H1 (cell line): ENCODE measurements at regions not wholly inside any gene's neighbourhood (a gene's known extent, or its start where the extent isn't known, plus 50 kb on each side); places are given as distances from the start of the nearest gene placed in this dataset.

Experiments
- CTCF ChIA-PET: fragments of 300-600 bp; sonication (Branson Sonifier 250); formaldehyde crosslinking; loops from one replicate; lab custom pipeline; 2021; ENCODE audit not compliant: partially characterized antibody; lab: Charles Lee
- POLR2A ChIA-PET: fragments of 300-600 bp; sonication (Branson Sonifier 250); formaldehyde crosslinking; loops from one replicate; lab custom pipeline; 2021; ENCODE audit warnings: inconsistent platforms; ENCODE audit not compliant: partially characterized antibody; lab: Charles Lee
- DNase-seq, 2 experiments: peaks; one replicate each; pipeline versions ENCODE4 v3.0.0 to v3.0.0-alpha.2; 2010 to 2022; ENCODE audit warnings: low spot score in 2 of 2, low read depth in 1 of 2, mixed read lengths in 1 of 2
- FAIRE-seq: peaks from 2 replicates; lab custom pipeline; 2011; peaks lifted over from hg19 to GRCh38; lab: Jason Lieb, UNC
- H2AFZ ChIP-seq: 2 replicates; pipeline ENCODE4 v1.8.1; 2012; ENCODE audit warnings: low read length, inconsistent platforms
- H2AK5ac ChIP-seq: 2 replicates; pipeline ENCODE4 v1.6.1; 2013; ENCODE audit warnings: low read depth, low read length
- H2BK120ac ChIP-seq: replicated peaks from 2 replicates; pipeline ENCODE3; 2013; ENCODE audit warnings: low read depth, low read length, inconsistent platforms
- H2BK12ac ChIP-seq: 2 replicates; pipeline ENCODE4 v1.6.1; 2013; ENCODE audit warnings: low read depth, low read length
- H2BK15ac ChIP-seq: 2 replicates; pipeline ENCODE4 v1.6.1; 2013; ENCODE audit warnings: low read length
- H2BK20ac ChIP-seq: 2 replicates; pipeline ENCODE4 v1.6.1; 2013; ENCODE audit warnings: low read length
- H2BK5ac ChIP-seq: 2 replicates; pipeline ENCODE4 v1.6.1; 2013; ENCODE audit warnings: low read depth, low read length
- H3K14ac ChIP-seq: 2 replicates; pipeline ENCODE4 v1.6.1; 2013; ENCODE audit warnings: inconsistent platforms; ENCODE audit not compliant: insufficient read length
- H3K18ac ChIP-seq: 2 replicates; pipeline ENCODE4 v1.6.1; 2013; ENCODE audit warnings: low read length; ENCODE audit errors: extremely low read depth
- H3K23ac ChIP-seq: 2 replicates; pipeline ENCODE4 v1.6.1; 2013; ENCODE audit warnings: inconsistent platforms; ENCODE audit not compliant: insufficient read length
- H3K23me2 ChIP-seq: 2 replicates; pipeline ENCODE4 v1.6.1; 2013; ENCODE audit warnings: low read depth, low read length
- H3K27ac ChIP-seq: 2 replicates; pipeline ENCODE4 v1.6.1; 2011; ENCODE audit warnings: low read depth, low read length, inconsistent platforms
- H3K27me3 ChIP-seq, 4 experiments: replicated peaks in 1 of 4; 1 replicate in 1 of 4; 2 replicates in 3 of 4; pipeline versions ENCODE4 v1.6.1 to v1.8.1; 2011 to 2013; ENCODE audit warnings: low read length in 3 of 4, mild to moderate bottlenecking in 3 of 4, inconsistent platforms in 2 of 4, mixed read lengths in 2 of 4, moderate library complexity in 1 of 4; ENCODE audit not compliant: control insufficient read depth in 3 of 4, insufficient read depth in 3 of 4; ENCODE audit errors: extremely low read depth in 1 of 4
- H3K36me3 ChIP-seq, 4 experiments: 2 replicates each; pipeline versions ENCODE4 v1.6.1 to v1.8.1; 2011 to 2013; ENCODE audit warnings: mild to moderate bottlenecking in 4 of 4, low read length in 3 of 4, moderate library complexity in 2 of 4, control low read depth in 1 of 4, inconsistent platforms in 1 of 4; ENCODE audit not compliant: insufficient read depth in 4 of 4, control insufficient read depth in 2 of 4
- H3K4ac ChIP-seq: replicated peaks from 2 replicates; pipeline ENCODE3; 2013; ENCODE audit warnings: low read length, low read depth, mixed read lengths, inconsistent platforms; ENCODE audit not compliant: insufficient read length
- H3K4me1 ChIP-seq, 4 experiments: replicated peaks in 1 of 4; 1 replicate in 1 of 4; 2 replicates in 3 of 4; pipeline versions ENCODE4 v1.6.1 to v1.8.1; 2011 to 2013; ENCODE audit warnings: low read length in 3 of 4, inconsistent platforms in 2 of 4, mixed read lengths in 1 of 4; ENCODE audit not compliant: insufficient read depth in 4 of 4, control insufficient read depth in 3 of 4
- H3K4me2 ChIP-seq, 2 experiments: 2 replicates each; pipeline versions ENCODE4 v1.6.1 to v1.8.1; 2011 to 2013; ENCODE audit warnings: low read depth in 2 of 2, low read length in 2 of 2, control low read depth in 1 of 2, inconsistent platforms in 1 of 2, mild to moderate bottlenecking in 1 of 2; ENCODE audit not compliant: insufficient read depth in 1 of 2
- H3K4me3 ChIP-seq, 4 experiments: fragments of 200-600, 300-600 bp in 1 of 4; sonication (generic), shearing (Covaris generic), sonication (Bioruptor Twin) in 1 of 4; 2 replicates each; pipeline versions ENCODE4 v1.5.1 to v1.8.1; 2011 to 2016; ENCODE audit warnings: low read length in 4 of 4, low read depth in 3 of 4, control low read depth in 2 of 4, inconsistent platforms in 2 of 4, mild to moderate bottlenecking in 2 of 4, mixed read lengths in 1 of 4, moderate library complexity in 1 of 4; ENCODE audit not compliant: insufficient read depth in 2 of 4; ENCODE audit errors: extremely low read depth in 1 of 4
- H3K56ac ChIP-seq: replicated peaks from 2 replicates; pipeline ENCODE3; 2013; ENCODE audit warnings: low read depth, mild to moderate bottlenecking, mixed read lengths, low read length, inconsistent platforms; ENCODE audit not compliant: insufficient read length
- H3K79me1 ChIP-seq: 2 replicates; pipeline ENCODE4 v1.6.1; 2013; ENCODE audit warnings: low read depth, low read length, control low read depth
- H3K79me2 ChIP-seq, 2 experiments: 2 replicates each; pipeline versions ENCODE4 v1.6.1 to v1.8.1; 2012 to 2013; ENCODE audit warnings: low read length in 2 of 2, mild to moderate bottlenecking in 2 of 2, inconsistent platforms in 1 of 2; ENCODE audit not compliant: insufficient read depth in 2 of 2, control insufficient read depth in 1 of 2
- H3K9ac ChIP-seq, 4 experiments: replicated peaks in 1 of 4; 1 replicate in 1 of 4; 2 replicates in 3 of 4; pipeline versions ENCODE4 v1.6.1 to v1.8.1; 2011 to 2013; ENCODE audit warnings: low read depth in 3 of 4, low read length in 3 of 4, control low read depth in 2 of 4, mild to moderate bottlenecking in 2 of 4, moderate library complexity in 2 of 4, inconsistent platforms in 1 of 4; ENCODE audit errors: extremely low read depth in 1 of 4
- H3K9me3 ChIP-seq, 2 experiments: 2 replicates each; pipeline versions ENCODE4 v1.6.1 to v1.8.1; 2012 to 2013; ENCODE audit warnings: mild to moderate bottlenecking in 2 of 2, moderate library complexity in 2 of 2, control low read depth in 1 of 2, inconsistent platforms in 1 of 2, low read depth in 1 of 2, low read length in 1 of 2, mixed read lengths in 1 of 2; ENCODE audit not compliant: insufficient read depth in 2 of 2
- H4K20me1 ChIP-seq, 2 experiments: replicated peaks in 1 of 2; 2 replicates each; pipeline versions ENCODE3 to v1.8.1; 2011 to 2013; ENCODE audit warnings: inconsistent platforms in 2 of 2, low read length in 2 of 2, mild to moderate bottlenecking in 1 of 2; ENCODE audit not compliant: insufficient read depth in 2 of 2, control insufficient read depth in 1 of 2
- H4K5ac ChIP-seq: 2 replicates; pipeline ENCODE4 v1.6.1; 2013; ENCODE audit warnings: low read length, low read depth, mixed read lengths, inconsistent platforms; ENCODE audit not compliant: insufficient read length
- H4K8ac ChIP-seq: 2 replicates; pipeline ENCODE4 v1.8.0; 2013; ENCODE audit warnings: mild to moderate bottlenecking, moderate library complexity, low read length, inconsistent platforms; ENCODE audit not compliant: insufficient read depth; ENCODE audit errors: extremely low read depth
- H4K91ac ChIP-seq: replicated peaks from 2 replicates; pipeline ENCODE3; 2013; ENCODE audit warnings: low read length, mixed read lengths, inconsistent platforms; ENCODE audit not compliant: insufficient read length
- CTCF ChIP-seq, 3 experiments: IDR thresholded peaks; 1 replicate in 2 of 3; 2 replicates in 1 of 3; pipeline versions ENCODE4 v1.5.1 to v1.6.1; 2011; ENCODE audit warnings: low read length in 3 of 3, mild to moderate bottlenecking in 3 of 3, inconsistent platforms in 2 of 3, low read depth in 1 of 3, moderate library complexity in 1 of 3; ENCODE audit not compliant: insufficient read depth in 1 of 3; ENCODE audit errors: control extremely low read depth in 1 of 3
- EZH2 ChIP-seq: fragments of 200-600 bp; sonication (generic); IDR thresholded peaks from 2 replicates; pipeline ENCODE4 v1.7.1; 2012; ENCODE audit warnings: low read depth, mild to moderate bottlenecking, moderate library complexity, low read length, inconsistent platforms; ENCODE audit not compliant: severe bottlenecking
- RAD21 ChIP-seq, 2 experiments: IDR thresholded peaks in 1 of 2; conservative IDR thresholded peaks in 1 of 2; 2 replicates each; pipeline ENCODE4 v1.6.1; 2011; ENCODE audit warnings: low read depth in 2 of 2, low read length in 2 of 2, improper control_type of control experiment in 1 of 2, inconsistent platforms in 1 of 2, mild to moderate bottlenecking in 1 of 2, moderate library complexity in 1 of 2
- WGBS, 2 experiments: shearing (Covaris generic) in 1 of 2; methylation state at CpG; one replicate each; pipeline versions ENCODE4 v1.1.6 to v1.1.7; 2013 to 2015; ENCODE audit warnings: low lambda C conversion rate in 2 of 2, mixed read lengths in 2 of 2, inconsistent platforms in 1 of 2, low coverage in 1 of 2, missing lambda C conversion rate in 1 of 2; ENCODE audit not compliant: insufficient replicate concordance in 2 of 2, insufficient coverage in 1 of 2, insufficient read length in 1 of 2; ENCODE audit errors: extremely low coverage in 1 of 2, missing lambda C conversion rate in 1 of 2; 5-methylcytosine and 5-hydroxymethylcytosine counted together

GRCh38 chr13:37473035-37473434 lies 125.5 kb downstream of the POSTN start:
- Histone ChIP-seq H3K79me2 (no peaks in the 10 kb centered on the region), H3K27ac (no peak overlapping the region), H3K27me3 (no peaks in the 10 kb centered on the region), H3K56ac (no peak overlapping the region), H3K79me1 (no peaks in the 10 kb centered on the region), H3K9me3 (no peaks in the 10 kb centered on the region), H2AK5ac (no peak overlapping the region), H3K18ac (no peak overlapping the region), H3K4ac (no peak overlapping the region), H4K20me1 (no peaks in the 10 kb centered on the region), H2AFZ (no peak overlapping the region), H2BK120ac (no peak overlapping the region), H3K4me2 (no peak overlapping the region), H4K8ac (no peak overlapping the region), H3K4me3 (no peak overlapping the region), H2BK15ac (no peak overlapping the region), H2BK5ac (no peak overlapping the region), H3K36me3 (no peaks in the 10 kb centered on the region), H3K14ac (no peak overlapping the region), H3K4me1 (no peaks in the 10 kb centered on the region), H3K9ac (no peak overlapping the region), H3K23ac (no peak overlapping the region), H4K5ac (no peak overlapping the region), H4K91ac (no peak overlapping the region), H2BK12ac (no peak overlapping the region), H2BK20ac (no peak overlapping the region), H3K23me2 (no peaks in the 10 kb centered on the region)
- peak in 1 of 2 experiments; percentile 68 for DNase-seq
- CTCF ChIA-PET: interaction anchor here (0.8 to 2.0 kb wide), 3 partner anchors 19 to 403 kb away, joined by 3 to 4 read pairs (median 4); no protein-coding TSS in a partner anchor
- POLR2A ChIA-PET: no interaction called here
- WGBS, 2 experiments: 61% methylated on average over 5 of the region's 5 CpGs; no CpG with 5 or more reads in 1 of the 2 experiments
- peak; percentile 77 for FAIRE-seq
- TF ChIP-seq EZH2: no peak
- TF ChIP-seq CTCF (IDR thresholded peaks at IDR 0.05; ENCODE audit: control extremely low read depth in 1 of 3, insufficient read depth in 1 of 3, low read depth in 1 of 3, low read length in 3 of 3): peak; percentile 67 to 89 (median 86)
- peak; percentile 50 to 58 for TF ChIP-seq RAD21 (IDR thresholded peaks at IDR 0.05 in 1 of 2, conservative IDR thresholded peaks at IDR 0.05 in 1 of 2; ENCODE audit: low read depth in 2 of 2, low read length in 2 of 2)
